HL-60 (cell line): ENCODE measurements at regions not wholly inside any gene's neighbourhood (a gene's known extent, or its start where the extent isn't known, plus 50 kb on each side); places are given as distances from the start of the nearest gene placed in this dataset.

Experiments
- DNase-seq, 2 experiments: peaks; one replicate each; pipeline ENCODE4 v3.0.0-alpha.2; 2010 to 2020; ENCODE audit warnings: low read depth in 1 of 2, low spot score in 1 of 2
- H3K27ac ChIP-seq: fragments of 250-450 bp; sonication (Bioruptor Pico); replicated peaks from 2 replicates; pipeline ENCODE4 v1.5.1; 2020; ENCODE audit warnings: mild to moderate bottlenecking, moderate library complexity
- H3K27me3 ChIP-seq: fragments of 250-450 bp; sonication (Bioruptor Pico); 2 replicates; pipeline ENCODE4 v1.5.1; 2021; ENCODE audit warnings: mild to moderate bottlenecking, moderate library complexity; ENCODE audit not compliant: insufficient read depth, poor library complexity, severe bottlenecking
- H3K4me3 ChIP-seq: replicated peaks from 2 replicates; pipeline ENCODE4 v1.5.1; 2011; ENCODE audit warnings: mild to moderate bottlenecking, control low read depth, low read length; ENCODE audit not compliant: insufficient read depth
- GABPA ChIP-seq: IDR thresholded peaks from 2 replicates; pipeline ENCODE4 v1.6.1; 2012; ENCODE audit warnings: low read depth
- POLR2AphosphoS5 ChIP-seq: IDR thresholded peaks from 2 replicates; pipeline ENCODE4 v1.6.1; 2012; ENCODE audit warnings: low read depth
- REST ChIP-seq: IDR thresholded peaks from 2 replicates; pipeline ENCODE4 v1.6.1; 2012; ENCODE audit warnings: low read depth; ENCODE audit not compliant: insufficient replicate concordance
- SPI1 ChIP-seq: IDR thresholded peaks from 2 replicates; pipeline ENCODE4 v1.6.1; 2012; ENCODE audit warnings: low read depth, mild to moderate bottlenecking, borderline replicate concordance
- TF ChIP-seq, protein P1 (sequence below): IDR thresholded peaks from one replicate; pipeline ENCODE4 v1.5.1; 2011; ENCODE audit warnings: low read length, control low read depth, inconsistent platforms; ENCODE audit not compliant: insufficient read depth

- Histone ChIP-seq H3K27me3 (no peaks in the 10 kb centered on the region), H3K4me3 (no peak overlapping the region), H3K27ac (no peak overlapping the region)
- no peak for DNase-seq
- TF ChIP-seq REST (no peak), GABPA (no peak), POLR2AphosphoS5 (no peak)
Measured at GRCh38 chr9:30774326-30774725, 1610.1 kb upstream of the ACO1 start.

GRCh38 chr9:30775236-30775635, 1609.2 kb upstream of the ACO1 start:
- H3K4me3 ChIP-seq, result no peak overlapping the region
- no peaks in the 10 kb centered on the region for H3K27me3 ChIP-seq
- no peak for DNase-seq
- TF ChIP-seq POLR2AphosphoS5 (no peak), REST (no peak), GABPA (no peak), SPI1 (no peak)
- TF ChIP-seq, protein P1, sequence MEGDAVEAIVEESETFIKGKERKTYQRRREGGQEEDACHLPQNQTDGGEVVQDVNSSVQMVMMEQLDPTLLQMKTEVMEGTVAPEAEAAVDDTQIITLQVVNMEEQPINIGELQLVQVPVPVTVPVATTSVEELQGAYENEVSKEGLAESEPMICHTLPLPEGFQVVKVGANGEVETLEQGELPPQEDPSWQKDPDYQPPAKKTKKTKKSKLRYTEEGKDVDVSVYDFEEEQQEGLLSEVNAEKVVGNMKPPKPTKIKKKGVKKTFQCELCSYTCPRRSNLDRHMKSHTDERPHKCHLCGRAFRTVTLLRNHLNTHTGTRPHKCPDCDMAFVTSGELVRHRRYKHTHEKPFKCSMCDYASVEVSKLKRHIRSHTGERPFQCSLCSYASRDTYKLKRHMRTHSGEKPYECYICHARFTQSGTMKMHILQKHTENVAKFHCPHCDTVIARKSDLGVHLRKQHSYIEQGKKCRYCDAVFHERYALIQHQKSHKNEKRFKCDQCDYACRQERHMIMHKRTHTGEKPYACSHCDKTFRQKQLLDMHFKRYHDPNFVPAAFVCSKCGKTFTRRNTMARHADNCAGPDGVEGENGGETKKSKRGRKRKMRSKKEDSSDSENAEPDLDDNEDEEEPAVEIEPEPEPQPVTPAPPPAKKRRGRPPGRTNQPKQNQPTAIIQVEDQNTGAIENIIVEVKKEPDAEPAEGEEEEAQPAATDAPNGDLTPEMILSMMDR, result no peak
- no peak overlapping the region for H3K27ac ChIP-seq

GRCh38 chr9:30796764-30797163, 1587.7 kb upstream of the ACO1 start:
- DNase-seq, result no peak

More at GRCh38 chr9:30796764-30797163, 1587.7 kb upstream of the ACO1 start:
- no peak overlapping the region for H3K4me3 ChIP-seq
- TF ChIP-seq REST (no peak), POLR2AphosphoS5 (no peak), SPI1 (no peak), GABPA (no peak)
- TF ChIP-seq, protein P1, result no peak
- H3K27ac ChIP-seq, result no peak overlapping the region
- H3K27me3 ChIP-seq, result no peaks in the 10 kb centered on the region
